Liver (tissue), 8 donors: ENCODE measurements at regions not wholly inside any gene's neighbourhood (a gene's known extent, or its start where the extent isn't known, plus 50 kb on each side); places are given as distances from the start of the nearest gene placed in this dataset.
A peak's percentile ranks its signal among the peaks of the same experiment; 100 is the strongest.

Experiments
- DNase-seq: peaks from one replicate; pipeline ENCODE4 v3.0.0-alpha.2; 2017; ENCODE audit warnings: low spot score
- H3K27ac ChIP-seq, 2 donors: one replicate each; pipeline ENCODE4 v1.7.0; 2013; ENCODE audit warnings: inconsistent platforms in 2 of 2, low read length in 2 of 2, control low read depth in 1 of 2, low read depth in 1 of 2, mild to moderate bottlenecking in 1 of 2
- H3K27me3 ChIP-seq, 4 donors: one replicate each; pipeline versions ENCODE4 v1.6.1 to v1.7.0; 2013; ENCODE audit warnings: low read length in 3 of 4, inconsistent platforms in 1 of 4, mild to moderate bottlenecking in 1 of 4, moderate library complexity in 1 of 4; ENCODE audit not compliant: control insufficient read depth in 4 of 4, insufficient read depth in 4 of 4
- H3K36me3 ChIP-seq, 4 donors: one replicate each; pipeline versions ENCODE4 v1.6.1 to v1.7.0; 2013; ENCODE audit warnings: low read length in 3 of 4, mild to moderate bottlenecking in 3 of 4, low read depth in 1 of 4, moderate library complexity in 1 of 4; ENCODE audit not compliant: control insufficient read depth in 4 of 4, insufficient read depth in 3 of 4
- H3K4me1 ChIP-seq, 4 donors: one replicate each; pipeline versions ENCODE4 v1.6.1 to v1.7.0; 2013; ENCODE audit warnings: low read length in 3 of 4, mild to moderate bottlenecking in 3 of 4, moderate library complexity in 1 of 4; ENCODE audit not compliant: control insufficient read depth in 4 of 4, insufficient read depth in 4 of 4
- H3K4me3 ChIP-seq, 3 donors: one replicate each; pipeline versions ENCODE4 v1.6.1 to v1.7.0; 2013; ENCODE audit warnings: low read length in 3 of 3, control low read depth in 1 of 3, low read depth in 1 of 3, mild to moderate bottlenecking in 1 of 3
- H3K9ac ChIP-seq, 2 donors: one replicate each; pipeline ENCODE4 v1.7.0; 2013; ENCODE audit warnings: low read length in 2 of 2, mild to moderate bottlenecking in 2 of 2, moderate library complexity in 2 of 2, control low read depth in 1 of 2, low read depth in 1 of 2
- H3K9me3 ChIP-seq, 4 donors: one replicate each; pipeline versions ENCODE4 v1.6.1 to v1.7.0; 2013; ENCODE audit warnings: low read length in 3 of 4; ENCODE audit not compliant: control insufficient read depth in 4 of 4
- EGR1 ChIP-seq, 2 donors: IDR thresholded peaks; 2 replicates each; pipeline ENCODE4 v1.6.1; 2016 to 2018; ENCODE audit warnings: antibody characterized with exemption in 2 of 2, low read depth in 2 of 2
- FOXA1 ChIP-seq: IDR thresholded peaks from 2 replicates; pipeline ENCODE4 v1.6.1; 2016; ENCODE audit warnings: antibody characterized with exemption
- FOXA2 ChIP-seq: IDR thresholded peaks from 2 replicates; pipeline ENCODE4 v1.6.1; 2016; ENCODE audit warnings: antibody characterized with exemption
- GABPA ChIP-seq, 2 donors: IDR thresholded peaks in 1 of 2; conservative IDR thresholded peaks in 1 of 2; 2 replicates each; pipeline ENCODE4 v1.6.1; 2016; ENCODE audit warnings: antibody characterized with exemption in 2 of 2, mild to moderate bottlenecking in 1 of 2, moderate library complexity in 1 of 2
- HNF4G ChIP-seq: IDR thresholded peaks from 2 replicates; pipeline ENCODE4 v1.6.1; 2016; ENCODE audit warnings: antibody characterized with exemption
- NR2F2 ChIP-seq: IDR thresholded peaks from 2 replicates; pipeline ENCODE4 v1.6.1; 2016; ENCODE audit warnings: antibody characterized with exemption
- RAD21 ChIP-seq, 2 donors: IDR thresholded peaks; 2 replicates each; pipeline ENCODE4 v1.6.1; 2016; ENCODE audit warnings: antibody characterized with exemption in 2 of 2, mild to moderate bottlenecking in 2 of 2
- RXRA ChIP-seq, 2 donors: IDR thresholded peaks; 2 replicates each; pipeline ENCODE4 v1.6.1; 2017 to 2018; ENCODE audit warnings: antibody characterized with exemption in 2 of 2, mild to moderate bottlenecking in 1 of 2
- TAF1 ChIP-seq: conservative IDR thresholded peaks from 2 replicates; pipeline ENCODE4 v1.6.1; 2016; ENCODE audit warnings: antibody characterized with exemption, mild to moderate bottlenecking
- WGBS: extraction: QIAGEN DNeasy Blood & Tissue Kit; methylation state at CpG from one replicate; pipeline ENCODE4 v1.1.7; 2013; 5-methylcytosine and 5-hydroxymethylcytosine counted together
- TF ChIP-seq, protein P1 (sequence below): IDR thresholded peaks from 2 replicates; pipeline ENCODE4 v1.6.1; 2016; ENCODE audit warnings: antibody characterized with exemption
- TF ChIP-seq, protein P2 (sequence below): IDR thresholded peaks from 2 replicates; pipeline ENCODE4 v1.6.1; 2016; ENCODE audit warnings: antibody characterized with exemption
- TF ChIP-seq, protein P3 (sequence below): fragments of 150-350 bp; IDR thresholded peaks from 2 replicates; pipeline ENCODE4 v1.5.1; 2017; ENCODE audit warnings: improper control_type of control experiment, low read depth, low read length; ENCODE audit not compliant: missing input control
- donor health status: healthy.
- donor health status: healthy.
- donor health status: healthy.
- donor health status: healthy.
- donor health status: healthy.

DNA sequence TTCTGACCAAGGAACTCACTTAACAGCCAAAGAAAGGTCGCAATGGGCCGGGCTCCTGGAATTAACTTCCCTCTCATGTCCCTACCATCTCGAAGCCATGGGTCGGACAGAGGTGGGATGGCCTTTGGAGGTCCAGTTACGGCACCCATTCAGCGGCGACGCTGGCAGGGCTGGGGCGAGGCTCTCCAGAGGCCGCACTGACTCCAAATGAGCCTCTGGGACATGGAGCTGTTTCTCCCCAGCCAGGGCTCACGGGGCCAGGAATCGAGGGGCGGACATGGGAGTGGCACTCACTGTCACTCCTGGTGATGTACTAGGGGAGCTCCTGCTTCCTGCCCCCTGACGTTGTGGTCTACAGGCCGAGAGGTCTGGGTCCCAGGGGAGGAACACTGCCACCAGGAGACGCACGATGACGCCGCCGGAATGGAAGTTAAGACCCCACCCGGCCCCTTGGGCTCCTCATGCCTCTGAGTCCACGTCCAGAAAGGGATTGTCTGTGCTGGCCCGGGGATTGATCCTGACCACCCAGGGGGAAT lies 60.7 kb upstream of the METRNL start:
- H3K27ac ChIP-seq, result no peak overlapping the region
- WGBS, result 97% methylated on average over 23 of the region's 23 CpGs
- peak; percentile 14 for DNase-seq

DNA sequence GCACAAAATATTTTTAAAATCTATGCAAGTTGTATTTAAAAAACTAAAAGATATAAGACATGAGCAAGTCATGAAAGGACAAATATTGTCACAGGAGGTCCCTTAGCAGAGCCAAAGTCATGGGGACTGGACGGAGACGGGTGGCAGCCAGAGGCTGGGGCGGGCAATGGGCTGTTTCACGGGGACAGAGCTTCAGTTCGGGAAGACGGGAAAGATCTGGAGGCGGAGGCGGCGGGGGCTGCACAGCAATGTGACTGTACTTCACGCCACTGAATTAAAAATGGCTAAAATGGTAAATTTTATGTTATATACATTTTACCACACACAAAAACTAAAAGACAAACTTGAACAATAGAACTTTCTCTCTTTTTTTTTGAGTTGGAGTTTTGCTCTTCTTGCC lies 60.0 kb upstream of the METRNL start:
- Histone ChIP-seq H3K27me3 (no peaks in the 10 kb centered on the region), H3K36me3 (no peaks in the 10 kb centered on the region), H3K4me1 (no peaks in the 10 kb centered on the region), H3K9me3 (no peaks in the 10 kb centered on the region), H3K27ac (no peak overlapping the region), H3K4me3 (no peak overlapping the region), H3K9ac (no peak overlapping the region)
- TF ChIP-seq RAD21 (IDR thresholded peaks at IDR 0.05), result no peak
- 87% methylated on average over 10 of the region's 10 CpGs for WGBS
- DNase-seq, result no peak

More for the DNA sequence above, 60.7 kb upstream of the METRNL start:
- Histone ChIP-seq H3K9ac (no peak overlapping the region), H3K27me3 (no peaks in the 10 kb centered on the region), H3K4me1 (no peaks in the 10 kb centered on the region), H3K4me3 (no peak overlapping the region), H3K9me3 (no peaks in the 10 kb centered on the region), H3K36me3 (peaks cover 0 to 1% (median 0%) of the 10 kb centered on the region in 4 donors)
- TF ChIP-seq RXRA (IDR thresholded peaks at IDR 0.05), result no peak
- TF ChIP-seq, protein P1, sequence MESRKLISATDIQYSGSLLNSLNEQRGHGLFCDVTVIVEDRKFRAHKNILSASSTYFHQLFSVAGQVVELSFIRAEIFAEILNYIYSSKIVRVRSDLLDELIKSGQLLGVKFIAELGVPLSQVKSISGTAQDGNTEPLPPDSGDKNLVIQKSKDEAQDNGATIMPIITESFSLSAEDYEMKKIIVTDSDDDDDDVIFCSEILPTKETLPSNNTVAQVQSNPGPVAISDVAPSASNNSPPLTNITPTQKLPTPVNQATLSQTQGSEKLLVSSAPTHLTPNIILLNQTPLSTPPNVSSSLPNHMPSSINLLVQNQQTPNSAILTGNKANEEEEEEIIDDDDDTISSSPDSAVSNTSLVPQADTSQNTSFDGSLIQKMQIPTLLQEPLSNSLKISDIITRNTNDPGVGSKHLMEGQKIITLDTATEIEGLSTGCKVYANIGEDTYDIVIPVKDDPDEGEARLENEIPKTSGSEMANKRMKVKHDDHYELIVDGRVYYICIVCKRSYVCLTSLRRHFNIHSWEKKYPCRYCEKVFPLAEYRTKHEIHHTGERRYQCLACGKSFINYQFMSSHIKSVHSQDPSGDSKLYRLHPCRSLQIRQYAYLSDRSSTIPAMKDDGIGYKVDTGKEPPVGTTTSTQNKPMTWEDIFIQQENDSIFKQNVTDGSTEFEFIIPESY, result no peak
- TF ChIP-seq FOXA1, result no peak
- TF ChIP-seq GABPA (IDR thresholded peaks at IDR 0.05 in 1 of 2, conservative IDR thresholded peaks at IDR 0.05 in 1 of 2), result no peak
- no peak for TF ChIP-seq HNF4G
- TF ChIP-seq, protein P2, sequence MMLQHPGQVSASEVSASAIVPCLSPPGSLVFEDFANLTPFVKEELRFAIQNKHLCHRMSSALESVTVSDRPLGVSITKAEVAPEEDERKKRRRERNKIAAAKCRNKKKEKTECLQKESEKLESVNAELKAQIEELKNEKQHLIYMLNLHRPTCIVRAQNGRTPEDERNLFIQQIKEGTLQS, result no peak
- no peak for TF ChIP-seq TAF1
- TF ChIP-seq, protein P3, sequence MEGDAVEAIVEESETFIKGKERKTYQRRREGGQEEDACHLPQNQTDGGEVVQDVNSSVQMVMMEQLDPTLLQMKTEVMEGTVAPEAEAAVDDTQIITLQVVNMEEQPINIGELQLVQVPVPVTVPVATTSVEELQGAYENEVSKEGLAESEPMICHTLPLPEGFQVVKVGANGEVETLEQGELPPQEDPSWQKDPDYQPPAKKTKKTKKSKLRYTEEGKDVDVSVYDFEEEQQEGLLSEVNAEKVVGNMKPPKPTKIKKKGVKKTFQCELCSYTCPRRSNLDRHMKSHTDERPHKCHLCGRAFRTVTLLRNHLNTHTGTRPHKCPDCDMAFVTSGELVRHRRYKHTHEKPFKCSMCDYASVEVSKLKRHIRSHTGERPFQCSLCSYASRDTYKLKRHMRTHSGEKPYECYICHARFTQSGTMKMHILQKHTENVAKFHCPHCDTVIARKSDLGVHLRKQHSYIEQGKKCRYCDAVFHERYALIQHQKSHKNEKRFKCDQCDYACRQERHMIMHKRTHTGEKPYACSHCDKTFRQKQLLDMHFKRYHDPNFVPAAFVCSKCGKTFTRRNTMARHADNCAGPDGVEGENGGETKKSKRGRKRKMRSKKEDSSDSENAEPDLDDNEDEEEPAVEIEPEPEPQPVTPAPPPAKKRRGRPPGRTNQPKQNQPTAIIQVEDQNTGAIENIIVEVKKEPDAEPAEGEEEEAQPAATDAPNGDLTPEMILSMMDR, result no peak
- no peak for TF ChIP-seq RAD21 (IDR thresholded peaks at IDR 0.05)

DNA sequence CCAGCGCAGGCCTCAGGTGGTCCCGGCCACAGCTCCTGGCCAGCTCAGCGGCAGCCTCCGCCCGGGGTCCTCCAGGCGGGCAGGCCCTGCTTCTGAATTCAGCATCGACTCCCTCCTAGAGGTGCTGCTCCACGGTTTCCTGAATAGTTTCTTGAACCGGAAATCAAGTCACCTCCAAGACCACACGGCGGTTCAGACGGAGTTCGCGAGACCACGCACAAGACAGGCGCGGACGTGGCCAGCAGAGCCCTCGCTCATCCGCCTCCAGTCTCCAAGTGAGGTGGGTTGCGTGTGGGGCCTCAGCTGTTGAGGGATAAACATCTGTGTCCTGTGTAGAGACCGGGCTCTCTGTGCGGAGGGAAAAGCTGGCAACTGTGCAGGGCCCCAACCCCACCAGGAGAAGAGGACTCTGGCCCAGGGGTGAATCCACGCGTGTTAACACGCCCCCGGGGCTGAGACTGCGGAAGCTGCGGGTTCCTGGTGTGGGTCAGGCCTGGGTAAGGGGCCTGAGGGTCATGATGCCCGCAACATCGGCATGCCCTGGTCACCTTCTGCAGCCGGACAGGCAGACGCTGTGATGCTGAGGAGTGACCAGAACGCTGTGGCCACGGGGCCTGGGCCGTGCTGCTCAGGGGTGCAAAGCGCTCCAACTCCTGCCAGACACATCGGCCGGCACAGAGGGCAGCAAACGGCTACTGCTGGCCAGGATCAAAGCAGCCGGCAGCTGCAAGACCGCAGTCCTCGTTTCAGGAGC lies 55.0 kb upstream of the METRNL start:
- TF ChIP-seq EGR1 (IDR thresholded peaks at IDR 0.05; ENCODE audit: low read depth in 2 of 2) (no peak), NR2F2 (no peak), FOXA1 (no peak), FOXA2 (no peak), GABPA (IDR thresholded peaks at IDR 0.05 in 1 of 2, conservative IDR thresholded peaks at IDR 0.05 in 1 of 2) (no peak)
- TF ChIP-seq, protein P1, result no peak
- H3K27me3 ChIP-seq, result no peaks in the 10 kb centered on the region
- H3K4me1 ChIP-seq, result peaks cover 0 to 2% (median 0%) of the 10 kb centered on the region in 4 donors
- peaks cover 0 to 2% (median 0%) of the 10 kb centered on the region in 4 donors for H3K36me3 ChIP-seq
- no peak overlapping the region for H3K4me3 ChIP-seq
- DNase-seq, result peak; percentile 17
- H3K9ac ChIP-seq, result no peak overlapping the region
- no peak overlapping the region for H3K27ac ChIP-seq
- no peaks in the 10 kb centered on the region for H3K9me3 ChIP-seq
- WGBS, result 93% methylated on average over 43 of the region's 43 CpGs
